Fibroblast of mammary gland (primary cell): ENCODE measurements at regions not wholly inside any gene's neighbourhood (a gene's known extent, or its start where the extent isn't known, plus 50 kb on each side); places are given as distances from the start of the nearest gene placed in this dataset.

Experiments
- DNase-seq: peaks from one replicate; pipeline ENCODE4 v3.0.0-alpha.2; 2010; ENCODE audit warnings: low read depth
- H3K4me3 ChIP-seq: 2 replicates; pipeline ENCODE4 v1.5.1; 2011; ENCODE audit warnings: low read depth, mild to moderate bottlenecking, low read length, moderate library complexity; ENCODE audit not compliant: control insufficient read depth
- TF ChIP-seq, protein P1 (sequence below): conservative IDR thresholded peaks from 2 replicates; pipeline ENCODE4 v1.5.1; 2011; ENCODE audit warnings: low read depth, low read length, inconsistent platforms; ENCODE audit not compliant: control insufficient read depth, insufficient read depth

DNA sequence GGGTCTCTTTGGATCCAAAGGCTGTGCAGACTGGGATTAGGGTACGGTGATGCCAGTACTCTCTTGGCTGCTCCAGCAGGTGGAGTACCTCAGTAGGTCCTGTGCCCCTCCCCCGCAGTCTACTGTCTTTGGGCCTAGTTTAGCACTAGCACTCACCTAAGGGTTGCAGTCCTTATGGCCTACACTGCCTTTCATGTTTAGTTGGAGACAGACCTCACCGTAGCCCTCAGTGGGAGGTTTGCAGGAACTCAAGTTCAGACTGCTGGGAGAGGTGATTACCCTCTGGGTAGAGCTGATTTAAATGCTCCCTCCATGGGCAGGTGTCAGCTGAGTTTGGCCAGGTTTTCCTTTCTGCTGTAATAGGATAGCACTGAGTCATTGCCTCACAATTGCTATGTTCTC is 210.8 kb upstream of the TMEM196 start:
- TF ChIP-seq, protein P1, sequence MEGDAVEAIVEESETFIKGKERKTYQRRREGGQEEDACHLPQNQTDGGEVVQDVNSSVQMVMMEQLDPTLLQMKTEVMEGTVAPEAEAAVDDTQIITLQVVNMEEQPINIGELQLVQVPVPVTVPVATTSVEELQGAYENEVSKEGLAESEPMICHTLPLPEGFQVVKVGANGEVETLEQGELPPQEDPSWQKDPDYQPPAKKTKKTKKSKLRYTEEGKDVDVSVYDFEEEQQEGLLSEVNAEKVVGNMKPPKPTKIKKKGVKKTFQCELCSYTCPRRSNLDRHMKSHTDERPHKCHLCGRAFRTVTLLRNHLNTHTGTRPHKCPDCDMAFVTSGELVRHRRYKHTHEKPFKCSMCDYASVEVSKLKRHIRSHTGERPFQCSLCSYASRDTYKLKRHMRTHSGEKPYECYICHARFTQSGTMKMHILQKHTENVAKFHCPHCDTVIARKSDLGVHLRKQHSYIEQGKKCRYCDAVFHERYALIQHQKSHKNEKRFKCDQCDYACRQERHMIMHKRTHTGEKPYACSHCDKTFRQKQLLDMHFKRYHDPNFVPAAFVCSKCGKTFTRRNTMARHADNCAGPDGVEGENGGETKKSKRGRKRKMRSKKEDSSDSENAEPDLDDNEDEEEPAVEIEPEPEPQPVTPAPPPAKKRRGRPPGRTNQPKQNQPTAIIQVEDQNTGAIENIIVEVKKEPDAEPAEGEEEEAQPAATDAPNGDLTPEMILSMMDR: no peak
- no peak overlapping the region for H3K4me3 ChIP-seq
- no peak for DNase-seq

- no peak overlapping the region for H3K4me3 ChIP-seq
- TF ChIP-seq, protein P1: peak; percentile 54
- peak; percentile 79 for DNase-seq
Observed at GRCh38 chr7:19982841-19983835, 209.7 kb upstream of the TMEM196 start.

GRCh38 chr7:19973581-19973980 is 200.2 kb upstream of the TMEM196 start:
- no peak for DNase-seq
- H3K4me3 ChIP-seq: no peak overlapping the region
- TF ChIP-seq, protein P1: no peak

GRCh38 chr7:19972876-19973275 is 199.5 kb upstream of the TMEM196 start:
- no peak for DNase-seq
- TF ChIP-seq, protein P1: no peak
- no peak overlapping the region for H3K4me3 ChIP-seq

GRCh38 chr7:19971956-19972355 is 198.5 kb upstream of the TMEM196 start:
- H3K4me3 ChIP-seq: no peak overlapping the region
- TF ChIP-seq, protein P1: no peak
- DNase-seq: peak; percentile 22

DNA sequence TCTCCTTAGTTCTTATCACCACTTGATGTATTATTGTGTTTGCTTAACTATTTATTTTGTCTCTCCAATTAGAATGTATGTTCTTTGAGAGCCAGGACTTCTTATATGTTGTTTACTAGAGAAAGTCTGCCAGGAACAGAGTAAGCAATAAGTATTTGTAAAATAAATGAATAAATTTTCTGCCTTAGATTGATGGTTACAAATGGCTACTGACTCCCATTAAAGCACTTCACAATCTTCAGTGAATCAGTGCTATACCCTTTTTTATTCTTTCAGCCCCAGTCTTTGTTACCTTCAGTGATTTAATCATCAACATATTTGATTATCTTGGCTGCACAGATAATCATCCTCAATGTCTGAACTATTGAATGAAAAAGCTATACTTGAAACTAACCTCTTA is 197.1 kb upstream of the TMEM196 start:
- TF ChIP-seq, protein P1: no peak
- no peak overlapping the region for H3K4me3 ChIP-seq
- DNase-seq: no peak
